CD14-positive monocyte (primary cell): ENCODE measurements at regions not wholly inside any gene's neighbourhood (a gene's known extent, or its start where the extent isn't known, plus 50 kb on each side); places are given as distances from the start of the nearest gene placed in this dataset.

Source experiments
- DNase-seq, 3 donors: peaks; one replicate each; pipeline ENCODE4 v3.0.0-alpha.2; 2011 to 2022
- H2AFZ ChIP-seq: 2 replicates; pipeline ENCODE4 v1.6.0; 2012; ENCODE audit warnings: mild to moderate bottlenecking, low read depth, low read length, inconsistent platforms; ENCODE audit not compliant: insufficient read depth, poor library complexity, severe bottlenecking
- H3K27ac ChIP-seq, 2 donors: 1 replicate in 1 of 2; 2 replicates in 1 of 2; pipeline ENCODE4 v1.5.1; 2012 to 2013; ENCODE audit warnings: low read length in 2 of 2, control low read depth in 1 of 2, inconsistent platforms in 1 of 2, low read depth in 1 of 2, mild to moderate bottlenecking in 1 of 2
- H3K27me3 ChIP-seq, 2 donors: one replicate each; pipeline versions ENCODE4 v1.6.0 to v1.6.1; 2011 to 2013; ENCODE audit warnings: low read length in 2 of 2; ENCODE audit not compliant: control insufficient read depth in 2 of 2, insufficient read depth in 2 of 2
- H3K36me3 ChIP-seq, 2 donors: replicated peaks in 1 of 2; 1 replicate in 1 of 2; 2 replicates in 1 of 2; pipeline versions ENCODE4 v1.5.1 to v1.6.1; 2012 to 2013; ENCODE audit warnings: low read length in 2 of 2, control low read depth in 1 of 2, inconsistent platforms in 1 of 2, mild to moderate bottlenecking in 1 of 2; ENCODE audit not compliant: insufficient read depth in 2 of 2, control insufficient read depth in 1 of 2
- H3K4me1 ChIP-seq, 2 donors: 1 replicate in 1 of 2; 2 replicates in 1 of 2; pipeline versions ENCODE4 v1.5.1 to v1.6.1; 2012 to 2013; ENCODE audit warnings: low read length in 2 of 2, control low read depth in 1 of 2, inconsistent platforms in 1 of 2, mild to moderate bottlenecking in 1 of 2, moderate library complexity in 1 of 2; ENCODE audit not compliant: insufficient read depth in 2 of 2, control insufficient read depth in 1 of 2
- H3K4me2 ChIP-seq: replicated peaks from 2 replicates; pipeline ENCODE3; 2012; ENCODE audit warnings: low read length, moderate library complexity, mild to moderate bottlenecking; ENCODE audit not compliant: poor library complexity, severe bottlenecking; ENCODE audit errors: extremely low read depth
- H3K4me3 ChIP-seq, 3 experiments: fragments of 200-600 bp in 1 of 3; sonication (generic) in 1 of 3; replicated peaks in 1 of 3; 1 replicate in 2 of 3; 2 replicates in 1 of 3; pipeline ENCODE4 v1.5.1; 2011 to 2013; ENCODE audit warnings: low read length in 3 of 3, mild to moderate bottlenecking in 3 of 3, control low read depth in 2 of 3, low read depth in 2 of 3, inconsistent platforms in 1 of 3, moderate library complexity in 1 of 3
- H3K79me2 ChIP-seq: 2 replicates; pipeline ENCODE4 v1.6.0; 2012; ENCODE audit warnings: mild to moderate bottlenecking, control low read depth, inconsistent platforms, low read length, moderate library complexity; ENCODE audit not compliant: insufficient read depth
- H3K9ac ChIP-seq: 2 replicates; pipeline ENCODE4 v1.6.0; 2017; ENCODE audit warnings: low read length, mild to moderate bottlenecking; ENCODE audit not compliant: insufficient read depth, poor library complexity, severe bottlenecking
- H3K9me3 ChIP-seq, 2 donors: replicated peaks in 1 of 2; 1 replicate in 1 of 2; 2 replicates in 1 of 2; pipeline versions ENCODE4 v1.5.1 to v1.6.1; 2012 to 2013; ENCODE audit warnings: low read length in 2 of 2, control low read depth in 1 of 2; ENCODE audit not compliant: control insufficient read depth in 1 of 2, insufficient read depth in 1 of 2
- H4K20me1 ChIP-seq: 2 replicates; pipeline ENCODE4 v1.6.0; 2012; ENCODE audit warnings: mild to moderate bottlenecking, low read length, control low read depth, moderate library complexity; ENCODE audit not compliant: insufficient read depth
- H3K27ac Mint-ChIP-seq, 7 donors: one replicate each; pipeline ENCODE4 v1.8.0; 2020; ENCODE audit warnings: mild to moderate bottlenecking in 7 of 7, mixed read lengths in 7 of 7, moderate library complexity in 6 of 7, inconsistent platforms in 2 of 7
- H3K27me3 Mint-ChIP-seq, 3 donors: one replicate each; pipeline ENCODE4 v1.8.0; 2021 to 2022; ENCODE audit warnings: low read depth in 3 of 3, mild to moderate bottlenecking in 3 of 3, mixed read lengths in 3 of 3, moderate library complexity in 3 of 3, inconsistent platforms in 1 of 3
- H3K36me3 Mint-ChIP-seq, 2 donors: one replicate each; pipeline ENCODE4 v1.8.0; 2020; ENCODE audit warnings: mixed read lengths in 2 of 2, inconsistent platforms in 1 of 2, mild to moderate bottlenecking in 1 of 2
- H3K4me1 Mint-ChIP-seq: one replicate; pipeline ENCODE4 v1.8.0; 2020; ENCODE audit warnings: mild to moderate bottlenecking, mixed read lengths
- H3K4me3 Mint-ChIP-seq, 2 donors: one replicate each; pipeline ENCODE4 v1.8.0; 2020; ENCODE audit warnings: mild to moderate bottlenecking in 2 of 2, mixed read lengths in 2 of 2, moderate library complexity in 1 of 2
- H3K9me3 Mint-ChIP-seq, 7 donors: one replicate each; pipeline ENCODE4 v1.8.0; 2020 to 2022; ENCODE audit warnings: mixed read lengths in 7 of 7, mild to moderate bottlenecking in 6 of 7, moderate library complexity in 6 of 7, inconsistent platforms in 2 of 7
- WGBS: methylation state at CpG from one replicate; pipeline ENCODE4 v1.1.5; 2013; ENCODE audit warnings: missing lambda C conversion rate; ENCODE audit not compliant: insufficient coverage; 5-methylcytosine and 5-hydroxymethylcytosine counted together
- intact Hi-C, 2 donors: fragments of 100-400 bp; cut with micrococcal nuclease; formaldehyde crosslinking; loops; one replicate each; pipeline versions ENCODE4 v1.15.0 to v1.15.1; 2023
- TF ChIP-seq, protein P1 (sequence below): fragments of 200-600 bp; IDR thresholded peaks from one replicate; pipeline ENCODE4 v1.8.0; 2022; ENCODE audit warnings: antibody characterized with exemption, mild to moderate bottlenecking

DNA sequence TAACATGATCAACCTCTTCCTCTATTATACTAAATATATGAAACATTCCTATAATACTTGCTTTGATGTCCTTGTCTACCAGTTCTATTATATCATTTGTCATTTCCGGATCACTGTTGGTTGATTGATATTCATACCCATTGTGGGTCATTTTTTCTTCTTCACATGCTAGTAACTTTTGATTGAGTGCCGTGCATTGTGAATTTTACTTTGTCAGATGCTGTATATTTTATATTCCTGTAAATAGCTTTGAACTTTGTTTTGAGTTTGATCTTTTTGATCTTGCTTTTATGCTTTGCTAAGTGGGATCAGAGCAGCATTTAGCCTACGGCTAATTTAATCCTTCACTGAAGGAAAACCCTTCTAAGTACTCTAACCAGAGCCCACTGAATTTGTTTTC lies 168.9 kb upstream of the RAB6C start:
- Histone ChIP-seq H3K27ac (no peak overlapping the region), H3K9ac (no peak overlapping the region), H2AFZ (no peak overlapping the region), H4K20me1 (no peaks in the 10 kb centered on the region), H3K79me2 (no peaks in the 10 kb centered on the region), H3K4me2 (no peak overlapping the region), H3K27me3 (peaks cover 7 to 14% of the 10 kb centered on the region in 2 donors), H3K4me3 (no peak overlapping the region), H3K36me3 (no peaks in the 10 kb centered on the region), H3K9me3 (peaks cover 0 to 3% of the 10 kb centered on the region in 2 donors), H3K4me1 (peaks cover 25 to 28% of the 10 kb centered on the region in 2 donors)
- no CpG with 5 or more reads among the region's 3 CpGs for WGBS
- no peaks in the 10 kb centered on the region for H3K36me3 Mint-ChIP-seq
- H3K4me1 Mint-ChIP-seq, result peaks cover 27% of the 10 kb centered on the region
- H3K27ac Mint-ChIP-seq, result no peak overlapping the region
- no peak for DNase-seq
- peak overlapping the region in 1 of 2 donors; percentile 43 for H3K4me3 Mint-ChIP-seq
- peaks cover 18 to 31% (median 24%) of the 10 kb centered on the region in 3 donors for H3K27me3 Mint-ChIP-seq
- peaks cover 0 to 10% (median 3%) of the 10 kb centered on the region in 7 donors for H3K9me3 Mint-ChIP-seq
- intact Hi-C loops, result no loop called here
- TF ChIP-seq, protein P1, sequence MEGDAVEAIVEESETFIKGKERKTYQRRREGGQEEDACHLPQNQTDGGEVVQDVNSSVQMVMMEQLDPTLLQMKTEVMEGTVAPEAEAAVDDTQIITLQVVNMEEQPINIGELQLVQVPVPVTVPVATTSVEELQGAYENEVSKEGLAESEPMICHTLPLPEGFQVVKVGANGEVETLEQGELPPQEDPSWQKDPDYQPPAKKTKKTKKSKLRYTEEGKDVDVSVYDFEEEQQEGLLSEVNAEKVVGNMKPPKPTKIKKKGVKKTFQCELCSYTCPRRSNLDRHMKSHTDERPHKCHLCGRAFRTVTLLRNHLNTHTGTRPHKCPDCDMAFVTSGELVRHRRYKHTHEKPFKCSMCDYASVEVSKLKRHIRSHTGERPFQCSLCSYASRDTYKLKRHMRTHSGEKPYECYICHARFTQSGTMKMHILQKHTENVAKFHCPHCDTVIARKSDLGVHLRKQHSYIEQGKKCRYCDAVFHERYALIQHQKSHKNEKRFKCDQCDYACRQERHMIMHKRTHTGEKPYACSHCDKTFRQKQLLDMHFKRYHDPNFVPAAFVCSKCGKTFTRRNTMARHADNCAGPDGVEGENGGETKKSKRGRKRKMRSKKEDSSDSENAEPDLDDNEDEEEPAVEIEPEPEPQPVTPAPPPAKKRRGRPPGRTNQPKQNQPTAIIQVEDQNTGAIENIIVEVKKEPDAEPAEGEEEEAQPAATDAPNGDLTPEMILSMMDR, result no peak

DNA sequence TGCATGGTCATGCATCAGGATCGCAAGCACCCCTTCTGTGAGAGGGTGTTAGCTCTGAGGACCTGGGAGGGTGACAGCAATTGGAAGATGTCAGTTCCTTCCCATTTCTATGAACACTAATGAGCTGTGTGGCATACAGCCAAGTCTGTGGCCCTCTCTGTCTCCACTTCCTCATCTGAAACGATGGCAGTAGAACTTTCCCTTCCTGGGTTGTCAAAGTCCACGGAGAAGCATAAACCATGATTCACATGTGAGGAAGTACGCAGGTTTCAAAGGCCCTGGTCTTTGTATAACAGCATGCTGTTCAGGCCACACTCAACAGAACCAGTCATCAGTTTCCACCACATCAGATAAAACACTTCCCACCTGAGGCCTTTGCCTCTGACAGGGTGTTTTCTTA lies 167.4 kb upstream of the RAB6C start:
- no peak overlapping the region for H3K4me3 ChIP-seq
- peaks cover 0 to 6% of the 10 kb centered on the region in 2 donors for H3K9me3 ChIP-seq
- Mint-ChIP-seq H3K27me3 (peaks cover 16 to 30% (median 21%) of the 10 kb centered on the region in 3 donors), H3K4me3 (no peak overlapping the region), H3K27ac (peak overlapping the region; percentile 72 to 94 (median 82)), H3K4me1 (peaks cover 27% of the 10 kb centered on the region), H3K9me3 (peaks cover 0 to 14% (median 8%) of the 10 kb centered on the region in 7 donors), H3K36me3 (no peaks in the 10 kb centered on the region)
- intact Hi-C loops, result no loop called here
- peaks cover 7 to 14% of the 10 kb centered on the region in 2 donors for H3K27me3 ChIP-seq
- H2AFZ ChIP-seq, result no peak overlapping the region
- H3K9ac ChIP-seq, result no peak overlapping the region
- peak overlapping the region in 1 of 2 donors; percentile 59 for H3K27ac ChIP-seq
- DNase-seq, result peak; percentile 95 to 99 (median 97)
- peak overlapping the region; percentile 29 for H3K4me2 ChIP-seq
- H4K20me1 ChIP-seq, result no peaks in the 10 kb centered on the region
- no peaks in the 10 kb centered on the region for H3K79me2 ChIP-seq
- H3K36me3 ChIP-seq, result no peaks in the 10 kb centered on the region
- WGBS, result no CpG with 5 or more reads among the region's 4 CpGs
- TF ChIP-seq, protein P1, result no peak
- H3K4me1 ChIP-seq, result peaks cover 25 to 28% of the 10 kb centered on the region in 2 donors
